SK-N-SH (cell line): ENCODE measurements at regions not wholly inside any gene's neighbourhood (a gene's known extent, or its start where the extent isn't known, plus 50 kb on each side); places are given as distances from the start of the nearest gene placed in this dataset.
"Not testable (repeated sequence)": the region's sequence is repeated elsewhere in the genome, so short reads cannot be mapped to it uniquely, and the experiment has no call there.

Experiments used
- CTCF ChIA-PET: fragments of 300-600, 350-600 bp; formaldehyde crosslinking; extraction: SDS; loops from one replicate; lab custom pipeline; 2021; lab: Yijun Ruan, JAX
- POLR2A ChIA-PET: fragments of 350-600 bp; sonication (Branson Sonifier 250); formaldehyde crosslinking; extraction: SDS; loops from one replicate; lab custom pipeline; 2020; ENCODE audit warnings: antibody characterized with exemption, inconsistent platforms; lab: Yijun Ruan, JAX
- DNase-seq: peaks from one replicate; pipeline ENCODE4 v3.0.0; 2012
- H2AFZ ChIP-seq: fragments of 200-600 bp; sonication (generic); 2 replicates; pipeline ENCODE4 v1.8.1; 2016; ENCODE audit warnings: antibody characterized with exemption, mild to moderate bottlenecking, low read depth
- H3F3A ChIP-seq: fragments of 200-600 bp; sonication (generic); replicated peaks from 2 replicates; pipeline ENCODE3; 2016; ENCODE audit warnings: antibody characterized with exemption, mild to moderate bottlenecking; ENCODE audit not compliant: insufficient read depth
- H3K27ac ChIP-seq, 2 experiments: fragments of 200-500 bp in 1 of 2; fragments of 200-600 bp in 1 of 2; sonication (Bioruptor generic) in 1 of 2; sonication (generic), shearing (Covaris generic) in 1 of 2; 2 replicates each; pipeline versions ENCODE4 v1.5.1 to v1.6.1; 2014 to 2016; ENCODE audit warnings: low read depth in 2 of 2, inconsistent platforms in 1 of 2, low read length in 1 of 2, mild to moderate bottlenecking in 1 of 2, mixed read lengths in 1 of 2
- H3K27me3 ChIP-seq: fragments of 200-600 bp; sonication (generic), shearing (Covaris generic); 2 replicates; pipeline ENCODE4 v1.6.1; 2016; ENCODE audit warnings: mixed run types; ENCODE audit not compliant: insufficient read depth
- H3K36me3 ChIP-seq, 2 experiments: fragments of 200-500 bp in 1 of 2; fragments of 200-600 bp in 1 of 2; sonication (Bioruptor generic) in 1 of 2; sonication (generic) in 1 of 2; replicated peaks in 1 of 2; 2 replicates each; pipeline versions ENCODE3 to v1.5.1; 2014 to 2016; ENCODE audit warnings: low read length in 1 of 2, mild to moderate bottlenecking in 1 of 2; ENCODE audit not compliant: insufficient read depth in 2 of 2, control insufficient read depth in 1 of 2
- H3K4me1 ChIP-seq, 2 experiments: fragments of 200-500 bp in 1 of 2; fragments of 200-600 bp in 1 of 2; sonication (Bioruptor generic) in 1 of 2; sonication (generic), shearing (Covaris generic) in 1 of 2; 2 replicates each; pipeline versions ENCODE4 v1.5.1 to v1.6.1; 2014 to 2016; ENCODE audit warnings: low read depth in 1 of 2, low read length in 1 of 2, mixed run types in 1 of 2; ENCODE audit not compliant: insufficient read depth in 2 of 2, control insufficient read depth in 1 of 2
- H3K4me2 ChIP-seq: fragments of 200-600 bp; sonication (generic), shearing (Covaris generic); 2 replicates; pipeline ENCODE4 v1.6.1; 2017; ENCODE audit warnings: mixed run types
- H3K4me3 ChIP-seq, 2 experiments: fragments of 200-500 bp in 1 of 2; fragments of 200-600 bp in 1 of 2; sonication (Bioruptor generic) in 1 of 2; sonication (generic), shearing (Covaris generic) in 1 of 2; 2 replicates each; pipeline versions ENCODE4 v1.5.1 to v1.8.1; 2014 to 2016; ENCODE audit warnings: low read depth in 2 of 2, inconsistent platforms in 1 of 2, low read length in 1 of 2, mild to moderate bottlenecking in 1 of 2, mixed read lengths in 1 of 2, moderate library complexity in 1 of 2
- H3K79me2 ChIP-seq: fragments of 200-600 bp; sonication (generic); 2 replicates; pipeline ENCODE4 v1.8.1; 2017; ENCODE audit warnings: mild to moderate bottlenecking; ENCODE audit not compliant: insufficient read depth
- H3K9ac ChIP-seq: fragments of 200-600 bp; sonication (generic); 2 replicates; pipeline ENCODE4 v1.6.1; 2017; ENCODE audit warnings: mixed run types
- H3K9me2 ChIP-seq: fragments of 200-600 bp; sonication (generic); 2 replicates; pipeline ENCODE4 v1.6.1; 2017; ENCODE audit warnings: mixed run types
- H3K9me3 ChIP-seq: fragments of 200-600 bp; sonication (generic); 2 replicates; pipeline ENCODE4 v1.6.1; 2017; ENCODE audit warnings: mixed run types, mild to moderate bottlenecking, moderate library complexity
- H4K20me1 ChIP-seq: fragments of 200-600 bp; sonication (generic); 2 replicates; pipeline ENCODE4 v1.6.1; 2017; ENCODE audit warnings: mild to moderate bottlenecking, mixed run types; ENCODE audit not compliant: insufficient read depth
- CHD2 ChIP-seq: fragments of 150-350 bp; IDR thresholded peaks from 2 replicates; pipeline ENCODE4 v1.6.1; 2018; ENCODE audit warnings: low read length; ENCODE audit not compliant: partially characterized antibody
- ELF1 ChIP-seq: IDR thresholded peaks from 2 replicates; pipeline ENCODE4 v1.4.0; 2012
- EP300 ChIP-seq, 2 experiments: IDR thresholded peaks; 2 replicates each; pipeline versions ENCODE4 v1.4.0 to v1.6.1; 2012; ENCODE audit warnings: borderline replicate concordance in 1 of 2, low read depth in 1 of 2, low read length in 1 of 2
- EZH2phosphoT487 ChIP-seq: fragments of 200-600 bp; sonication (generic); IDR thresholded peaks from 2 replicates; pipeline ENCODE4 v1.6.1; 2017; ENCODE audit warnings: low read depth, mixed run types, mild to moderate bottlenecking, antibody characterized with exemption, moderate library complexity, borderline replicate concordance
- GATA2 ChIP-seq: sonication (generic); formaldehyde crosslinking; IDR thresholded peaks from 2 replicates; pipeline ENCODE4 v1.5.0; 2020; ENCODE audit warnings: mild to moderate bottlenecking, missing genetic modification reagents
- MEF2A ChIP-seq: IDR thresholded peaks from 2 replicates; pipeline ENCODE4 v1.4.0; 2012; ENCODE audit warnings: low read depth, borderline replicate concordance
- MXI1 ChIP-seq: IDR thresholded peaks from 2 replicates; pipeline ENCODE4 v1.6.1; 2012; ENCODE audit warnings: mild to moderate bottlenecking, low read depth, low read length, improper control_type of control experiment
- NFIC ChIP-seq: IDR thresholded peaks from 2 replicates; pipeline ENCODE4 v1.4.0; 2012; ENCODE audit warnings: borderline replicate concordance
- NRF1 ChIP-seq: IDR thresholded peaks from 2 replicates; pipeline ENCODE4 v1.6.1; 2012; ENCODE audit warnings: low read depth, mild to moderate bottlenecking, low read length
- RCOR1 ChIP-seq: fragments of 150-350 bp; IDR thresholded peaks from 2 replicates; pipeline ENCODE4 v1.6.1; 2017; ENCODE audit warnings: antibody characterized with exemption, low read length
- SIN3A ChIP-seq: IDR thresholded peaks from 2 replicates; pipeline ENCODE4 v1.6.1; 2012; ENCODE audit warnings: low read depth, mild to moderate bottlenecking, low read length, moderate library complexity, borderline replicate concordance
- USF1 ChIP-seq: IDR thresholded peaks from 2 replicates; pipeline ENCODE4 v1.4.0; 2012; ENCODE audit warnings: low read depth, borderline replicate concordance
- YY1 ChIP-seq: IDR thresholded peaks from 2 replicates; pipeline ENCODE4 v1.4.0; 2012; ENCODE audit warnings: low read depth, mild to moderate bottlenecking
- WGBS: methylation state at CpG from one replicate; pipeline ENCODE4 v1.1.6; 2017; ENCODE audit warnings: low lambda C conversion rate; 5-methylcytosine and 5-hydroxymethylcytosine counted together
- TF ChIP-seq, protein P1 (sequence below): fragments of 150-350 bp; IDR thresholded peaks from 2 replicates; pipeline ENCODE4 v1.6.1; 2016; ENCODE audit warnings: mild to moderate bottlenecking, low read depth, low read length
- TF ChIP-seq, protein P2 (sequence below): IDR thresholded peaks from 2 replicates; pipeline ENCODE4 v1.4.0; 2012; ENCODE audit warnings: low read depth, borderline replicate concordance

DNA sequence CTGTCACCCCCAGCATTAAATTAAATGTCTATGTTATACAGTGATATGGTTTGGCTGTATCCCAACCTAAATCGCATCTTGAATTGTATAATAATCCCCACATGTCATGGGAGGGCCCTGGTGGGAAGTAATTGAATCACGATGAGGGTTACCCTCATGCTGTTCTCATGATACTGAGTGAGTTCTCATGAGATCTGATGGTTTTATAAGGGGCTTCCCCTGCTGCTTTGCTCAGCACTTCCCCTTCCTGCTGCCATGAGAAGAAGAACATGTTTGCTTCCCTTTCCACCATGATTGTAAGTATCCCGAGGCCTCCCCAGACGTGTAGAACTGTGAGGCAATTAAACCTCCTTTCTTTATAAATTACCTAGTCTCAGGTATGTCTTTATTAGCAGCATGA lies 445.7 kb downstream of the MRPL39 start:
- ChIA-PET POLR2A (no interaction called here), CTCF (no interaction called here)
- Histone ChIP-seq H3K27me3 (no peaks in the 10 kb centered on the region), H3K9me3 (peaks cover 3% of the 10 kb centered on the region; the same call in 1 of the 2 replicates), H3K4me1 (no peaks in the 10 kb centered on the region), H3F3A (no peaks in the 10 kb centered on the region), H3K4me2 (no peak overlapping the region), H3K36me3 (no peaks in the 10 kb centered on the region), H3K79me2 (no peaks in the 10 kb centered on the region), H3K9ac (no peak overlapping the region), H3K4me3 (no peak overlapping the region), H3K27ac (no peak overlapping the region), H2AFZ (no peak overlapping the region), H3K9me2 (no peaks in the 10 kb centered on the region), H4K20me1 (no peaks in the 10 kb centered on the region)
- TF ChIP-seq MEF2A (no peak), SIN3A (no peak), ELF1 (no peak), NFIC (no peak), GATA2 (CRISPR knock-in tag) (no peak), EZH2phosphoT487 (no peak), EP300 (IDR thresholded peaks at IDR 0.05; ENCODE audit: borderline replicate concordance in 1 of 2, low read depth in 1 of 2, low read length in 1 of 2) (no peak), RCOR1 (no peak), NRF1 (no peak), USF1 (no peak), YY1 (no peak), MXI1 (no peak), CHD2 (no peak)
- TF ChIP-seq, protein P1, sequence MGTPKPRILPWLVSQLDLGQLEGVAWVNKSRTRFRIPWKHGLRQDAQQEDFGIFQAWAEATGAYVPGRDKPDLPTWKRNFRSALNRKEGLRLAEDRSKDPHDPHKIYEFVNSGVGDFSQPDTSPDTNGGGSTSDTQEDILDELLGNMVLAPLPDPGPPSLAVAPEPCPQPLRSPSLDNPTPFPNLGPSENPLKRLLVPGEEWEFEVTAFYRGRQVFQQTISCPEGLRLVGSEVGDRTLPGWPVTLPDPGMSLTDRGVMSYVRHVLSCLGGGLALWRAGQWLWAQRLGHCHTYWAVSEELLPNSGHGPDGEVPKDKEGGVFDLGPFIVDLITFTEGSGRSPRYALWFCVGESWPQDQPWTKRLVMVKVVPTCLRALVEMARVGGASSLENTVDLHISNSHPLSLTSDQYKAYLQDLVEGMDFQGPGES: no peak
- TF ChIP-seq, protein P2, sequence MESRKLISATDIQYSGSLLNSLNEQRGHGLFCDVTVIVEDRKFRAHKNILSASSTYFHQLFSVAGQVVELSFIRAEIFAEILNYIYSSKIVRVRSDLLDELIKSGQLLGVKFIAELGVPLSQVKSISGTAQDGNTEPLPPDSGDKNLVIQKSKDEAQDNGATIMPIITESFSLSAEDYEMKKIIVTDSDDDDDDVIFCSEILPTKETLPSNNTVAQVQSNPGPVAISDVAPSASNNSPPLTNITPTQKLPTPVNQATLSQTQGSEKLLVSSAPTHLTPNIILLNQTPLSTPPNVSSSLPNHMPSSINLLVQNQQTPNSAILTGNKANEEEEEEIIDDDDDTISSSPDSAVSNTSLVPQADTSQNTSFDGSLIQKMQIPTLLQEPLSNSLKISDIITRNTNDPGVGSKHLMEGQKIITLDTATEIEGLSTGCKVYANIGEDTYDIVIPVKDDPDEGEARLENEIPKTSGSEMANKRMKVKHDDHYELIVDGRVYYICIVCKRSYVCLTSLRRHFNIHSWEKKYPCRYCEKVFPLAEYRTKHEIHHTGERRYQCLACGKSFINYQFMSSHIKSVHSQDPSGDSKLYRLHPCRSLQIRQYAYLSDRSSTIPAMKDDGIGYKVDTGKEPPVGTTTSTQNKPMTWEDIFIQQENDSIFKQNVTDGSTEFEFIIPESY: no peak
- no peak for DNase-seq
- WGBS: 78% methylated on average over 4 of the region's 4 CpGs

DNA sequence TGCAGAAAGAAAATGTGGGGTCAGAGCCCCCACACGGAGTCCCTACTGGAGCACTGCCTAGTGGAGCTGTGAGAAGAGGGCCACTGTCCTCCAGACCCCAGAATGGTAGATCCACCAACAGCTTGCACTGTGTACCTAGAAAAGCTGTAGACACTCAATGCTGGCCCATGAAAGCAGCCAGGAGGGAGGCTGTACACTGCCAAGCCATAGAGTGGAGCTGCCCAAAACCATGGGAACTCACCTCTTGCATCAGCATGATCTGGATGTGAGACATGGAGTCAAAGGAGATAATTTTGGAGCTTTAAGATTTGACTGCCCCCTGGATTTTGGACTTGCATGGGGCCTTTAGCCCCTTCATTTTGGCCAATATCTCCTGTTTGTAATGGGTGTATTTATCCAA lies 452.3 kb downstream of the MRPL39 start:
- H3K27me3 ChIP-seq, H2AFZ ChIP-seq, H3K9ac ChIP-seq, POLR2A ChIA-PET, H3K36me3 ChIP-seq, H3K4me1 ChIP-seq, H3K4me3 ChIP-seq, CTCF ChIA-PET, H3K27ac ChIP-seq, H3K9me2 ChIP-seq, H3F3A ChIP-seq, H3K4me2 ChIP-seq, H3K79me2 ChIP-seq, H3K9me3 ChIP-seq, H4K20me1 ChIP-seq, DNase-seq: not testable (repeated sequence)
- 22% methylated on average over 1 of the region's 1 CpG for WGBS
